GM21717 (cell line): ENCODE measurements at regions not wholly inside any gene's neighbourhood (a gene's known extent, or its start where the extent isn't known, plus 50 kb on each side); places are given as distances from the start of the nearest gene placed in this dataset.

Source experiments
- ATAC-seq: cut with Tn5 transposase; IDR thresholded peaks from one replicate; pipeline ENCODE4 v1.9.1; 2021; ENCODE audit warnings: mild to moderate bottlenecking, moderate library complexity; ENCODE audit not compliant: unreplicated experiment

GRCh38 chr4:17301266-17301665, 210.6 kb downstream of the QDPR start:
- no peak for ATAC-seq

GRCh38 chr4:17296921-17297890, 214.7 kb downstream of the QDPR start:
- ATAC-seq, result no peak

GRCh38 chr4:17293901-17294300, 218.0 kb downstream of the QDPR start:
- ATAC-seq, result no peak

- ATAC-seq, result no peak
These were observed 223.7 kb downstream of the QDPR start for GRCh38 chr4:17288151-17288550.

- no peak for ATAC-seq
These were observed 225.0 kb downstream of the QDPR start for GRCh38 chr4:17286752-17287460.

GRCh38 chr4:17285747-17286146, 226.1 kb downstream of the QDPR start:
- ATAC-seq, result no peak

- no peak for ATAC-seq
These were observed 227.3 kb downstream of the QDPR start for GRCh38 chr4:17284323-17285175.

- no peak for ATAC-seq
These were observed 228.1 kb downstream of the QDPR start for GRCh38 chr4:17283832-17284231.

GRCh38 chr4:17283251-17283650, 228.6 kb downstream of the QDPR start:
- ATAC-seq, result no peak

- no peak for ATAC-seq
These were observed 231.4 kb downstream of the QDPR start for GRCh38 chr4:17280261-17281018.

- ATAC-seq, result no peak
These were observed 235.1 kb downstream of the QDPR start for GRCh38 chr4:17276776-17277175.

GRCh38 chr4:17275836-17276235, 236.1 kb downstream of the QDPR start:
- ATAC-seq, result no peak

GRCh38 chr4:17273047-17273446, 238.8 kb downstream of the QDPR start:
- no peak for ATAC-seq

- no peak for ATAC-seq
These were observed 239.7 kb downstream of the QDPR start for GRCh38 chr4:17272154-17272553.

- ATAC-seq, result no peak
These were observed 246.2 kb downstream of the QDPR start for GRCh38 chr4:17265653-17266052.

- ATAC-seq, result no peak
These were observed 246.8 kb downstream of the QDPR start for GRCh38 chr4:17265139-17265538.

- ATAC-seq, result no peak
These were observed 251.6 kb downstream of the QDPR start for GRCh38 chr4:17260166-17260907.

- ATAC-seq, result no peak
These were observed 253.8 kb downstream of the QDPR start for GRCh38 chr4:17258106-17258505.

- no peak for ATAC-seq
These were observed 259.8 kb downstream of the QDPR start for GRCh38 chr4:17252131-17252530.

- no peak for ATAC-seq
These were observed 260.8 kb downstream of the QDPR start for GRCh38 chr4:17251101-17251500.
